ENCODE measurements at regions not wholly inside any gene's neighbourhood (a gene's known extent, or its start where the extent isn't known, plus 50 kb on each side); places are given as distances from the start of the nearest gene placed in this dataset.
A peak's percentile ranks its signal among the peaks of the same experiment; 100 is the strongest.
"Not testable (repeated sequence)": the region's sequence is repeated elsewhere in the genome, so short reads cannot be mapped to it uniquely, and the experiment has no call there.

- DNase-seq: no peak
- no peak overlapping the region for H3K27ac ChIP-seq (replicated peaks)
- no peaks in the 10 kb centered on the region for H3K4me1 ChIP-seq
- no peak overlapping the region for H3K4me3 ChIP-seq
- H3K36me3 ChIP-seq: no peaks in the 10 kb centered on the region
- no peaks in the 10 kb centered on the region for H3K27me3 ChIP-seq (ENCODE audit: low read depth)
- peaks cover 49% of the 10 kb centered on the region for H3K9me3 ChIP-seq (replicated peaks)
- intact Hi-C loops (cut with micrococcal nuclease): no loop called here
- TF ChIP-seq CTCF (IDR thresholded peaks at IDR 0.05; ENCODE audit: borderline replicate concordance): no peak
These were observed 102.0 kb downstream of the CARTPT start for GRCh38 chr5:71821029-71821428.

- intact Hi-C loops (cut with micrococcal nuclease); DNase-seq; H3K4me3 ChIP-seq; H3K36me3 ChIP-seq; H3K4me1 ChIP-seq; H3K27ac ChIP-seq (replicated peaks); H3K27me3 ChIP-seq (ENCODE audit: low read depth): not testable (repeated sequence)
- peaks cover 60% of the 10 kb centered on the region for H3K9me3 ChIP-seq (replicated peaks)
These were observed 103.0 kb downstream of the CARTPT start for GRCh38 chr5:71822065-71822464.

- H3K4me3 ChIP-seq: no peak overlapping the region
- H3K27ac ChIP-seq (replicated peaks): no peak overlapping the region
- H3K4me1 ChIP-seq: peaks cover 18% of the 10 kb centered on the region
- no peak for TF ChIP-seq CTCF (IDR thresholded peaks at IDR 0.05; ENCODE audit: borderline replicate concordance)
- intact Hi-C loops (cut with micrococcal nuclease): no loop called here
- H3K36me3 ChIP-seq: no peaks in the 10 kb centered on the region
- no peak for DNase-seq
- H3K27me3 ChIP-seq (ENCODE audit: low read depth): no peaks in the 10 kb centered on the region
- peaks cover 56% of the 10 kb centered on the region for H3K9me3 ChIP-seq (replicated peaks)
These were observed 106.9 kb downstream of the CARTPT start for GRCh38 chr5:71825992-71826391.

GRCh38 chr5:71828291-71829040, 109.4 kb downstream of the CARTPT start:
- Histone ChIP-seq H3K27ac (replicated peaks) (no peak overlapping the region), H3K36me3 (no peaks in the 10 kb centered on the region), H3K27me3 (ENCODE audit: low read depth) (no peaks in the 10 kb centered on the region), H3K9me3 (replicated peaks) (peaks cover 33% of the 10 kb centered on the region), H3K4me1 (peaks cover 24% of the 10 kb centered on the region), H3K4me3 (no peak overlapping the region)
- intact Hi-C loops (cut with micrococcal nuclease): no loop called here
- no peak for TF ChIP-seq CTCF (IDR thresholded peaks at IDR 0.05; ENCODE audit: borderline replicate concordance)
- DNase-seq: no peak

- intact Hi-C loops (cut with micrococcal nuclease): no loop called here
- no peak for DNase-seq
- Histone ChIP-seq H3K27ac (replicated peaks) (no peak overlapping the region), H3K36me3 (no peaks in the 10 kb centered on the region), H3K9me3 (replicated peaks) (peaks cover 26% of the 10 kb centered on the region), H3K4me3 (no peak overlapping the region), H3K27me3 (ENCODE audit: low read depth) (no peaks in the 10 kb centered on the region), H3K4me1 (peaks cover 24% of the 10 kb centered on the region)
- TF ChIP-seq CTCF (IDR thresholded peaks at IDR 0.05; ENCODE audit: borderline replicate concordance): no peak
These were observed 110.1 kb downstream of the CARTPT start for GRCh38 chr5:71829206-71829605.

- intact Hi-C loops (cut with micrococcal nuclease): no loop called here
- peak overlapping the region; percentile 80 for H3K27ac ChIP-seq (replicated peaks)
These were observed 111.8 kb downstream of the CARTPT start for GRCh38 chr5:71830681-71831539.

More at GRCh38 chr5:71830681-71831539, 111.8 kb downstream of the CARTPT start:
- peak; percentile 82 for DNase-seq
- no peak overlapping the region for H3K4me3 ChIP-seq
- H3K9me3 ChIP-seq (replicated peaks): peaks cover 14% of the 10 kb centered on the region
- peaks cover 24% of the 10 kb centered on the region for H3K4me1 ChIP-seq
- no peaks in the 10 kb centered on the region for H3K27me3 ChIP-seq (ENCODE audit: low read depth)
- H3K36me3 ChIP-seq: no peaks in the 10 kb centered on the region
- no peak for TF ChIP-seq CTCF (IDR thresholded peaks at IDR 0.05; ENCODE audit: borderline replicate concordance)

Measured in left ventricle myocardium inferior (tissue), 1 donor.